Mammary epithelial cell (primary cell): ENCODE measurements at regions not wholly inside any gene's neighbourhood (a gene's known extent, or its start where the extent isn't known, plus 50 kb on each side); places are given as distances from the start of the nearest gene placed in this dataset.

Experiments used
- EZH2 ChIP-seq: IDR thresholded peaks from 2 replicates; pipeline ENCODE4 v1.6.1; 2012; ENCODE audit warnings: low read length, inconsistent platforms, borderline replicate concordance
- TF ChIP-seq, protein P1 (sequence below), 2 donors: IDR thresholded peaks in 1 of 2; conservative IDR thresholded peaks in 1 of 2; 2 replicates each; pipeline ENCODE4 v1.5.1; 2011 to 2012; ENCODE audit warnings: inconsistent platforms in 2 of 2, low read length in 2 of 2, mild to moderate bottlenecking in 2 of 2, control low read depth in 1 of 2, low read depth in 1 of 2; ENCODE audit not compliant: insufficient read depth in 1 of 2; ENCODE audit errors: extremely low read depth in 1 of 2

DNA sequence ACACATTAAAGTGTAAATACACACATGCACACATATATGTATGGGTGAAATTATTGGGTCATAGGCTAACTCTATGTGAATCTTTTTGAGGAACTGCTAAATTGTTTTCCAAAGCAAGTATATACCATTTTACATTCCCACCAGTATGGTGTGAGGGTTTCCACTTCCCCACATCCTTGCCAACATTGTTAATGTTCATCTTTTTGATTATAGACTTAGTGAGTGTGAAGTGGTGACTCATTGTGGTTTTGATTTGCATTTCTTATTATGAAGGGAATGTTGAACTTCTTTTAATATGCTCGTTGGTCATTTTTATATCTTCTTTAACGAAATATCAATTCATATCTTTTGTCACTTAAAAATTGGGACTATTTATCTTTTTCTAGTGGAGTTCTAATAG lies 181.8 kb upstream of the GCFC2 start:
- TF ChIP-seq, protein P1, sequence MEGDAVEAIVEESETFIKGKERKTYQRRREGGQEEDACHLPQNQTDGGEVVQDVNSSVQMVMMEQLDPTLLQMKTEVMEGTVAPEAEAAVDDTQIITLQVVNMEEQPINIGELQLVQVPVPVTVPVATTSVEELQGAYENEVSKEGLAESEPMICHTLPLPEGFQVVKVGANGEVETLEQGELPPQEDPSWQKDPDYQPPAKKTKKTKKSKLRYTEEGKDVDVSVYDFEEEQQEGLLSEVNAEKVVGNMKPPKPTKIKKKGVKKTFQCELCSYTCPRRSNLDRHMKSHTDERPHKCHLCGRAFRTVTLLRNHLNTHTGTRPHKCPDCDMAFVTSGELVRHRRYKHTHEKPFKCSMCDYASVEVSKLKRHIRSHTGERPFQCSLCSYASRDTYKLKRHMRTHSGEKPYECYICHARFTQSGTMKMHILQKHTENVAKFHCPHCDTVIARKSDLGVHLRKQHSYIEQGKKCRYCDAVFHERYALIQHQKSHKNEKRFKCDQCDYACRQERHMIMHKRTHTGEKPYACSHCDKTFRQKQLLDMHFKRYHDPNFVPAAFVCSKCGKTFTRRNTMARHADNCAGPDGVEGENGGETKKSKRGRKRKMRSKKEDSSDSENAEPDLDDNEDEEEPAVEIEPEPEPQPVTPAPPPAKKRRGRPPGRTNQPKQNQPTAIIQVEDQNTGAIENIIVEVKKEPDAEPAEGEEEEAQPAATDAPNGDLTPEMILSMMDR (conservative IDR thresholded peaks at IDR 0.05 in 1 of 2, IDR thresholded peaks at IDR 0.05 in 1 of 2; ENCODE audit: extremely low read depth in 1 of 2, insufficient read depth in 1 of 2, low read depth in 1 of 2, low read length in 2 of 2), result no peak
- no peak for TF ChIP-seq EZH2
